Adrenal gland (tissue), 9 donors: ENCODE measurements at regions not wholly inside any gene's neighbourhood (a gene's known extent, or its start where the extent isn't known, plus 50 kb on each side); places are given as distances from the start of the nearest gene placed in this dataset.

Experiments
- DNase-seq, 7 donors: peaks; one replicate each; pipeline ENCODE4 v3.0.0-alpha.2; 2019 to 2020
- H3K27ac ChIP-seq, 5 donors: fragments of 200-600 bp; sonication (generic) in 4 of 5; 1 replicate in 3 of 5; 2 replicates in 2 of 5; pipeline versions ENCODE4 v1.5.1 to v1.8.0; 2016 to 2020; ENCODE audit warnings: mild to moderate bottlenecking in 1 of 5
- H3K27me3 ChIP-seq: fragments of 200-600 bp; 2 replicates; pipeline ENCODE4 v1.8.0; 2021
- H3K36me3 ChIP-seq, 2 donors: fragments of 200-600 bp; replicated peaks in 1 of 2; 1 replicate in 1 of 2; 2 replicates in 1 of 2; pipeline versions ENCODE4 v1.5.1 to v1.8.0; 2018 to 2022
- H3K4me1 ChIP-seq, 2 donors: fragments of 200-600 bp; replicated peaks in 1 of 2; 1 replicate in 1 of 2; 2 replicates in 1 of 2; pipeline versions ENCODE4 v1.5.1 to v1.8.0; 2018 to 2021
- H3K4me3 ChIP-seq, 4 donors: fragments of 200-600 bp; sonication (generic) in 3 of 4; one replicate each; pipeline ENCODE4 v1.5.1; 2016 to 2018
- H3K9me3 ChIP-seq, 3 donors: fragments of 200-600 bp; sonication (generic) in 1 of 3; replicated peaks in 1 of 3; 1 replicate in 2 of 3; 2 replicates in 1 of 3; pipeline versions ENCODE4 v1.5.1 to v1.8.0; 2016 to 2021
- POLR2A ChIP-seq, 2 donors: fragments of 450-650 bp; IDR thresholded peaks; one replicate each; pipeline ENCODE4 v1.6.1; 2017; ENCODE audit warnings: antibody characterized with exemption in 2 of 2, mild to moderate bottlenecking in 2 of 2, moderate library complexity in 1 of 2
- WGBS, 4 donors: extraction: QIAGEN DNeasy Blood & Tissue Kit in 2 of 4; methylation state at CpG; one replicate each; pipeline versions ENCODE4 v1.1.5 to v1.1.7; 2013 to 2017; 5-methylcytosine and 5-hydroxymethylcytosine counted together
- intact Hi-C, 2 donors: fragments of 100-400 bp; cut with DNase I; formaldehyde crosslinking; loops; one replicate each; pipeline versions ENCODE4 v1.14.1 to v1.15.0; 2022 to 2023
- TF ChIP-seq, protein P1 (sequence below), 6 experiments: fragments of 450-650 bp in 4 of 6; fragments of 200-600 bp in 2 of 6; sonication (generic) in 1 of 6; IDR thresholded peaks; 1 replicate in 5 of 6; 2 replicates in 1 of 6; pipeline versions ENCODE4 v1.5.1 to v1.8.0; 2016 to 2021; ENCODE audit warnings: antibody characterized with exemption in 6 of 6, mild to moderate bottlenecking in 2 of 6, moderate library complexity in 1 of 6
- donor health status: healthy with polysubstance abuse.
- donor health status: Bipolar disorder and iron deficiency.
- donor health status: DM: yes; HTN: yes; CAD: no.
- donor health status: DM: no; HTN: no; CAD: no.
- donor health status: DM: no; HTN: no; CAD: no.

DNA sequence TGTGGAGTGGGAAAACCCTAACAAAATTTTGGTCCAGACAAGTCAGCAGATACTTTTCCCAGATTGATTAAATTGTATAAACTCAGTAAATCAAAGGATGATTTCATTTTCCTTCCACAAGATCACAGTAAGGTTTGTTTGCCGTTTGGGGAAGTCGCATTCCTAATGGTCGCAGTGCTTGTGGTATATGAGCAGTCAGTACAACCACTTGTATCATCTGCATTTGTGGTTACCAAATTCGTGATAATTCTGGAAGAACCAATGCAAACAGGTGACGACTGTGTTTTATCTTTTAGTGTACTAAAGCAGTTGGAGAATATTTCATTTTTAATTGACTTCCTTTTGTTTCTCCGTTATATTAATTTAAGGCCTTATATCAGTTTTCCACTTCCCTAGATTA is 100.0 kb upstream of the CNTN6 start:
- TF ChIP-seq, protein P1, sequence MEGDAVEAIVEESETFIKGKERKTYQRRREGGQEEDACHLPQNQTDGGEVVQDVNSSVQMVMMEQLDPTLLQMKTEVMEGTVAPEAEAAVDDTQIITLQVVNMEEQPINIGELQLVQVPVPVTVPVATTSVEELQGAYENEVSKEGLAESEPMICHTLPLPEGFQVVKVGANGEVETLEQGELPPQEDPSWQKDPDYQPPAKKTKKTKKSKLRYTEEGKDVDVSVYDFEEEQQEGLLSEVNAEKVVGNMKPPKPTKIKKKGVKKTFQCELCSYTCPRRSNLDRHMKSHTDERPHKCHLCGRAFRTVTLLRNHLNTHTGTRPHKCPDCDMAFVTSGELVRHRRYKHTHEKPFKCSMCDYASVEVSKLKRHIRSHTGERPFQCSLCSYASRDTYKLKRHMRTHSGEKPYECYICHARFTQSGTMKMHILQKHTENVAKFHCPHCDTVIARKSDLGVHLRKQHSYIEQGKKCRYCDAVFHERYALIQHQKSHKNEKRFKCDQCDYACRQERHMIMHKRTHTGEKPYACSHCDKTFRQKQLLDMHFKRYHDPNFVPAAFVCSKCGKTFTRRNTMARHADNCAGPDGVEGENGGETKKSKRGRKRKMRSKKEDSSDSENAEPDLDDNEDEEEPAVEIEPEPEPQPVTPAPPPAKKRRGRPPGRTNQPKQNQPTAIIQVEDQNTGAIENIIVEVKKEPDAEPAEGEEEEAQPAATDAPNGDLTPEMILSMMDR (IDR thresholded peaks at IDR 0.05), result no peak
- no peak for TF ChIP-seq POLR2A (IDR thresholded peaks at IDR 0.05)
- no peaks in the 10 kb centered on the region for H3K4me1 ChIP-seq
- no peaks in the 10 kb centered on the region for H3K9me3 ChIP-seq
- H3K27me3 ChIP-seq, result no peaks in the 10 kb centered on the region
- H3K36me3 ChIP-seq, result no peaks in the 10 kb centered on the region
- no peak for DNase-seq
- H3K27ac ChIP-seq, result no peak overlapping the region
- intact Hi-C loops, result no loop called here
- WGBS, 4 donors, result 59 to 66% (median 63%) methylated on average over 6 of the region's 6 CpGs
- H3K4me3 ChIP-seq, result no peak overlapping the region

DNA sequence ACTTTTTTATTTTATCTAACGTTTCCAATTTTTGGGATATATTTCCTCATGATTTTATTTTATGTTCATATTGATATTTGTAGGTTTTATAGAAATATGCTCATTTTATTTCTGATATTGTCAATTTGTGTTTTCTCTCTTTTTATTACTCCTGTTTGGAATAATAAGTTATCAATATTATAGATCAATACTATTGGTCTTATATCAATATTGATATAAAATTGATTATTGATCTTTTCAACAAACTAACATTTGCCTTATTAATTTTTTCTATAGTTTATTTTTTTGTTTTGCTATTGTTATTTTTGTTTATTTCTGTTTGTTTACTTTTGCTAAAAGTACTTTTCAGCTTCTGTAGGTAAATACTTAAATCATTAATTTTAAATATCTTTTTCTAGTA is 90.8 kb upstream of the CNTN6 start:
- 58 to 70% (median 64%) methylated on average over 1 of the region's 1 CpG for WGBS, 4 donors
- no peaks in the 10 kb centered on the region for H3K4me1 ChIP-seq
- DNase-seq, result no peak
- H3K4me3 ChIP-seq, result no peak overlapping the region
- TF ChIP-seq, protein P1 (IDR thresholded peaks at IDR 0.05), result no peak
- no peak for TF ChIP-seq POLR2A (IDR thresholded peaks at IDR 0.05)
- no peak overlapping the region for H3K27ac ChIP-seq
- no peaks in the 10 kb centered on the region for H3K9me3 ChIP-seq
- no peaks in the 10 kb centered on the region for H3K27me3 ChIP-seq
- H3K36me3 ChIP-seq, result no peaks in the 10 kb centered on the region
- intact Hi-C loops, result no loop called here

DNA sequence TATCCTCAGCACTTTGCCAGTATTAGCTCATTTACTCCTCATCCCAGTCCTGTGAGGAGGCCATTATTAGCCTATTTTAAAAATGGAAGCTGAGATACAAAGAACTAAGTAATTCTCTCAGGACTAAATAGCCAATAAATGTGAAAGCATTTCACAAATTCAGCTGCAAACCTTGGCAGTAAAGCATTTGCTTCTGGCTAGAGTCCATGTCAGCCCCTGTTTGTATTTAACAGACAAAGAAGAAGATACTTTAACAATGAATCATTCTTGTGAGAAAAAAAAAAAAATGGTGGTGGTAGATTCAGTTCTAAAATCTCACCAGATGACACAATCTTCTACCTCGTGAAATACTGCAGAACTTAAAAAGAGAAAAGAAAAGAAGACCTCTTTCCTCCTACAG is 85.0 kb upstream of the CNTN6 start:
- WGBS, 4 donors, result 33 to 48% (median 44%) methylated on average over 1 of the region's 1 CpG
- TF ChIP-seq POLR2A (IDR thresholded peaks at IDR 0.05), result no peak
- TF ChIP-seq, protein P1 (IDR thresholded peaks at IDR 0.05), result no peak

DNA sequence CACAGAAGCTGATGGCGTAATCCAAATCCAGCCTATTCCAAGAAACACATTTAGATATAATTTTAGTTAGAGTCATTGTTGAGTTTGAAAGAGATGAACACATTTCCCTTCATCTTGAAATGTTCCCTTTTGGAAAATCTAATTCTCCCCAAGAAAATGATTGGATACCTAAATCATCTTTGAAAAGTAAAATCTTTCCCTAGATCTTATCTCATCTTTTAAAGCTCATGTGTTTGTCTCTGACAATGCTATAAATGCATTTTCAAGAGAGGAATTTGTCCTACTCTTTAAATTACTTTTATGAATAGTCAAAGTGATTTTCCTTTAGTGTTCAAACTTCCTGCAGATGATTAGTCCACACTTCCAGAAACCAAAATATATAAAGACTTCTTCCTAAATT is 82.6 kb upstream of the CNTN6 start:
- no peak for TF ChIP-seq POLR2A (IDR thresholded peaks at IDR 0.05)
- TF ChIP-seq, protein P1 (IDR thresholded peaks at IDR 0.05), result no peak
- Histone ChIP-seq H3K36me3 (no peaks in the 10 kb centered on the region), H3K27me3 (no peaks in the 10 kb centered on the region), H3K9me3 (no peaks in the 10 kb centered on the region), H3K4me3 (no peak overlapping the region), H3K27ac (no peak overlapping the region), H3K4me1 (no peaks in the 10 kb centered on the region)
- WGBS, 4 donors, result 79 to 91% (median 88%) methylated on average over 1 of the region's 1 CpG
- intact Hi-C loops, result no loop called here
- DNase-seq, result no peak

More for the DNA sequence above, 85.0 kb upstream of the CNTN6 start:
- no peak for DNase-seq
- Histone ChIP-seq H3K4me3 (no peak overlapping the region), H3K36me3 (no peaks in the 10 kb centered on the region), H3K9me3 (no peaks in the 10 kb centered on the region), H3K27ac (no peak overlapping the region), H3K27me3 (no peaks in the 10 kb centered on the region), H3K4me1 (no peaks in the 10 kb centered on the region)
- intact Hi-C loops, result no loop called here
